ENCODE measurements at regions not wholly inside any gene's neighbourhood (a gene's known extent, or its start where the extent isn't known, plus 50 kb on each side); places are given as distances from the start of the nearest gene placed in this dataset.

GRCh38 chr21:17738176-17738953 lies 80.8 kb downstream of the C21orf91 start:
- peak overlapping the region; percentile 40 for H3K27ac ChIP-seq (ENCODE audit: low read depth, low read length)
- no peaks in the 10 kb centered on the region for H3K27me3 ChIP-seq (ENCODE audit: control insufficient read depth in 3 of 3, insufficient read depth in 3 of 3, low read length in 3 of 3)
- H3K36me3 ChIP-seq (ENCODE audit: control insufficient read depth in 3 of 3, insufficient read depth in 3 of 3, low read length in 3 of 3): no peaks in the 10 kb centered on the region
- H3K9me3 ChIP-seq (ENCODE audit: control insufficient read depth in 3 of 3, low read length in 3 of 3): no peaks in the 10 kb centered on the region
- peaks cover 0 to 4% (median 0%) of the 10 kb centered on the region in 3 donors for H3K4me1 ChIP-seq (ENCODE audit: control insufficient read depth in 3 of 3, insufficient read depth in 3 of 3, low read length in 3 of 3)
- H3K9ac ChIP-seq (ENCODE audit: low read depth in 1 of 3, low read length in 3 of 3): no peak overlapping the region
- H3K4me3 ChIP-seq (ENCODE audit: low read length in 3 of 3): peak overlapping the region in 1 of 3 donors; percentile 9

GRCh38 chr21:17736072-17736471 lies 83.1 kb downstream of the C21orf91 start:
- H3K27me3 ChIP-seq (ENCODE audit: control insufficient read depth in 3 of 3, insufficient read depth in 3 of 3, low read length in 3 of 3): no peaks in the 10 kb centered on the region
- no peaks in the 10 kb centered on the region for H3K9me3 ChIP-seq (ENCODE audit: control insufficient read depth in 3 of 3, low read length in 3 of 3)
- peaks cover 0 to 4% (median 0%) of the 10 kb centered on the region in 3 donors for H3K4me1 ChIP-seq (ENCODE audit: control insufficient read depth in 3 of 3, insufficient read depth in 3 of 3, low read length in 3 of 3)
- H3K36me3 ChIP-seq (ENCODE audit: control insufficient read depth in 3 of 3, insufficient read depth in 3 of 3, low read length in 3 of 3): no peaks in the 10 kb centered on the region
- no peak overlapping the region for H3K9ac ChIP-seq (ENCODE audit: low read depth in 1 of 3, low read length in 3 of 3)
- H3K27ac ChIP-seq (ENCODE audit: low read depth, low read length): no peak overlapping the region
- H3K4me3 ChIP-seq (ENCODE audit: low read length in 3 of 3): no peak overlapping the region

DNA sequence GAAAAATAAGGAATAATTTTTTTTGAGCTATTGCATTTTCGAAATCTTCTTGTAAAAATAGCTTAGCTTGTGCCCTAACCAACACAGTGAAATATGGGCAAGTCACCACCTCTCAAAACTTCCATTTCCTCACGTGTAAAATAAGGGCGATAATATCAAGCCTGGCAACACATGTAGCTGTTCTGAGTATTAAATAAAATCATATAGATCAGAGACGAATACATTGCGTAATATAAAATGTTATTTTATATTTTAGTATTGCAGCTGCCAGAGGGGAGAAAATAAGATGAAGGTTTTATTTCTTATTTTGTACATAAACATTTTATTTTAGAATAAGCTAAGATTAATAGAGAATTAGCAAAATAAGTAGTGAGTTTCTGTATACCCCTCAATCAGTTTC lies 85.9 kb downstream of the C21orf91 start:
- Histone ChIP-seq H3K27ac (ENCODE audit: low read depth, low read length) (no peak overlapping the region), H3K9ac (ENCODE audit: low read depth in 1 of 3, low read length in 3 of 3) (no peak overlapping the region), H3K36me3 (ENCODE audit: control insufficient read depth in 3 of 3, insufficient read depth in 3 of 3, low read length in 3 of 3) (no peaks in the 10 kb centered on the region), H3K4me3 (ENCODE audit: low read length in 3 of 3) (no peak overlapping the region), H3K4me1 (ENCODE audit: control insufficient read depth in 3 of 3, insufficient read depth in 3 of 3, low read length in 3 of 3) (peaks cover 0 to 3% (median 0%) of the 10 kb centered on the region in 3 donors), H3K27me3 (ENCODE audit: control insufficient read depth in 3 of 3, insufficient read depth in 3 of 3, low read length in 3 of 3) (no peaks in the 10 kb centered on the region), H3K9me3 (ENCODE audit: control insufficient read depth in 3 of 3, low read length in 3 of 3) (no peaks in the 10 kb centered on the region)

DNA sequence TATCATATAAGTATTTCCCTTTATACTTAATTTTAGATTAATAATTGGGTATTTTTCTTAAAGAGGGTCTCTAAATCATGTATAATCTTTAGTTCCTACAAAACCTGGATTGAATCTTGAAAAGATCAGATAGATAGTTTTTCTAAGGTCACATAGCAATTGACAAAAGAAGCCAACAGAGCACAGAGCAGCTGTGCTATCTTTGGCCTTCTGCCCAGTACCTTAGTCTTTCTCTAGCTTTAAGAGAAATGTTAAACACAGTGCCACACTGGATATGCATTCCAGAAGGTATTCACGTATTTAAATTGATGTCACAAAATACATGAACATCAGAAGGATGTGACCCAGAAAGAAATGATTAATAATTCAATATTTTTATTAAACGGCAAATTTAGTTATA lies 86.8 kb downstream of the C21orf91 start:
- H3K27ac ChIP-seq (ENCODE audit: low read depth, low read length): no peak overlapping the region
- H3K4me1 ChIP-seq (ENCODE audit: control insufficient read depth in 3 of 3, insufficient read depth in 3 of 3, low read length in 3 of 3): peaks cover 0 to 3% (median 0%) of the 10 kb centered on the region in 3 donors
- no peaks in the 10 kb centered on the region for H3K36me3 ChIP-seq (ENCODE audit: control insufficient read depth in 3 of 3, insufficient read depth in 3 of 3, low read length in 3 of 3)
- no peak overlapping the region for H3K9ac ChIP-seq (ENCODE audit: low read depth in 1 of 3, low read length in 3 of 3)
- H3K4me3 ChIP-seq (ENCODE audit: low read length in 3 of 3): no peak overlapping the region
- H3K27me3 ChIP-seq (ENCODE audit: control insufficient read depth in 3 of 3, insufficient read depth in 3 of 3, low read length in 3 of 3): no peaks in the 10 kb centered on the region
- H3K9me3 ChIP-seq (ENCODE audit: control insufficient read depth in 3 of 3, low read length in 3 of 3): no peaks in the 10 kb centered on the region

GRCh38 chr21:17731554-17731953 lies 87.6 kb downstream of the C21orf91 start:
- Histone ChIP-seq H3K9ac (ENCODE audit: low read depth in 1 of 3, low read length in 3 of 3) (no peak overlapping the region), H3K4me3 (ENCODE audit: low read length in 3 of 3) (no peak overlapping the region), H3K27me3 (ENCODE audit: control insufficient read depth in 3 of 3, insufficient read depth in 3 of 3, low read length in 3 of 3) (no peaks in the 10 kb centered on the region), H3K9me3 (ENCODE audit: control insufficient read depth in 3 of 3, low read length in 3 of 3) (no peaks in the 10 kb centered on the region), H3K4me1 (ENCODE audit: control insufficient read depth in 3 of 3, insufficient read depth in 3 of 3, low read length in 3 of 3) (peaks cover 0 to 3% (median 0%) of the 10 kb centered on the region in 3 donors), H3K27ac (ENCODE audit: low read depth, low read length) (no peak overlapping the region), H3K36me3 (ENCODE audit: control insufficient read depth in 3 of 3, insufficient read depth in 3 of 3, low read length in 3 of 3) (no peaks in the 10 kb centered on the region)

GRCh38 chr21:17730782-17731181 lies 88.4 kb downstream of the C21orf91 start:
- Histone ChIP-seq H3K9ac (ENCODE audit: low read depth in 1 of 3, low read length in 3 of 3) (no peak overlapping the region), H3K27ac (ENCODE audit: low read depth, low read length) (no peak overlapping the region), H3K9me3 (ENCODE audit: control insufficient read depth in 3 of 3, low read length in 3 of 3) (no peaks in the 10 kb centered on the region), H3K36me3 (ENCODE audit: control insufficient read depth in 3 of 3, insufficient read depth in 3 of 3, low read length in 3 of 3) (no peaks in the 10 kb centered on the region), H3K4me3 (ENCODE audit: low read length in 3 of 3) (peak overlapping the region in 1 of 3 donors; percentile 31), H3K27me3 (ENCODE audit: control insufficient read depth in 3 of 3, insufficient read depth in 3 of 3, low read length in 3 of 3) (no peaks in the 10 kb centered on the region), H3K4me1 (ENCODE audit: control insufficient read depth in 3 of 3, insufficient read depth in 3 of 3, low read length in 3 of 3) (peaks cover 0 to 3% (median 0%) of the 10 kb centered on the region in 3 donors)

- Histone ChIP-seq H3K4me1 (ENCODE audit: control insufficient read depth in 3 of 3, insufficient read depth in 3 of 3, low read length in 3 of 3) (peaks cover 0 to 3% (median 0%) of the 10 kb centered on the region in 3 donors), H3K9me3 (ENCODE audit: control insufficient read depth in 3 of 3, low read length in 3 of 3) (no peaks in the 10 kb centered on the region), H3K36me3 (ENCODE audit: control insufficient read depth in 3 of 3, insufficient read depth in 3 of 3, low read length in 3 of 3) (no peaks in the 10 kb centered on the region), H3K9ac (ENCODE audit: low read depth in 1 of 3, low read length in 3 of 3) (no peak overlapping the region), H3K27me3 (ENCODE audit: control insufficient read depth in 3 of 3, insufficient read depth in 3 of 3, low read length in 3 of 3) (no peaks in the 10 kb centered on the region), H3K27ac (ENCODE audit: low read depth, low read length) (no peak overlapping the region), H3K4me3 (ENCODE audit: low read length in 3 of 3) (no peak overlapping the region)
Measured at GRCh38 chr21:17729455-17729854, 89.7 kb downstream of the C21orf91 start.

DNA sequence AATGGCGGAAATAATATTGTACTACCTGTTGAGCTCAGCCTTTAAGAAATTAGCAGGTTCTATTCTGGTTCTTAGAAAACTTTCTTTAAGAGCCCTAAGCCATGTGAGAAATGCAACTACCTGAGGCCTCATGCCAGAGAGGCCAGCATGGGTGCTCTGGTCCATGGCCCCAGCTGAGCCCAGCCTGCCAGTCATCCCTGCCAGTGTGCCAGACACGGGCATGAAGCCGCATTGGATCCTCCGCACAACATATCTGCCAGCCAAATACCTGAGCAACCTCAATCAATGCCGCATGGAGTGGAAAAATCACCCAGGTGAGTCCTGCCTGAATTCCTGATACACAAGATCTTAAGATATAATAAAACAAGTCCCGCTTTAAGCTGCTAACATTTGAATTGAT lies 91.8 kb downstream of the C21orf91 start:
- Histone ChIP-seq H3K4me1 (ENCODE audit: control insufficient read depth in 3 of 3, insufficient read depth in 3 of 3, low read length in 3 of 3) (peaks cover 0 to 3% (median 0%) of the 10 kb centered on the region in 3 donors), H3K4me3 (ENCODE audit: low read length in 3 of 3) (no peak overlapping the region), H3K27me3 (ENCODE audit: control insufficient read depth in 3 of 3, insufficient read depth in 3 of 3, low read length in 3 of 3) (no peaks in the 10 kb centered on the region), H3K9me3 (ENCODE audit: control insufficient read depth in 3 of 3, low read length in 3 of 3) (no peaks in the 10 kb centered on the region), H3K36me3 (ENCODE audit: control insufficient read depth in 3 of 3, insufficient read depth in 3 of 3, low read length in 3 of 3) (no peaks in the 10 kb centered on the region), H3K27ac (ENCODE audit: low read depth, low read length) (no peak overlapping the region), H3K9ac (ENCODE audit: low read depth in 1 of 3, low read length in 3 of 3) (no peak overlapping the region)

DNA sequence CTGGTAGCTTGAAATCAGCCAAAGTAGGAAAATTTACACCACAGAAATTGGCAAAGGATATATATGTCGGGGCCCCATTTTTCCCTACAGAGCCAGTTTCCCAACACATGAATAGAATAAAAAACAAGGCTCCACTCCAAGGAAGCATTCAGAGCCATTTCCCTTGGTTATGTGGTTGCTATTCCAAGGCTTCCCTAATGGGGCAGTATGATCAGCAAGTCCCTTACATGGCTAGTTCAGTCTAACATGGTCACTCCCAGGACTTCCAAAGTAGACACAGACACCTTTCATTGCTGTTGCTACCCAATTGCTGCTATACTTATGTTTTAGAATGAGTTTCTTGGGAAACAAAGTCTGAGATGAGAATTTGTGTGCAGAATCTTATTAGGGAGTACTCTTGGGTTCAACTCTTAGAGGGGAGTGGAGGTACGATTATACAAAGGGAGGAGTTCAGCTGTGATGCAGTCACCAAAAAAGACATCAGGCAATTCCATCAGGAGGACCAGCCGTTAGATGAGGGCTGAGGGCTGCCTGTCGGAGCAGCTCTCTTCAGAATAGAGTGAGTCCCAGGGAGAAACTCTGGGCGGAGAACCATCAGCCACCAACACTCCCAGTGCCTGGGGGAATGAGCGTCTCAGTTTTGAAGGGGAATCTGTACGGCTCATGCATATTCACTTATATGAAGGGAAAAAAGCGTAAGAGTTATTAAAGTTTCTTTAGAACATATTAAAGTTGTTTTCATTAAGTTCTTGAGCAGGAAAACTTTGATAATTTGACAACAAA lies 92.9 kb downstream of the C21orf91 start:
- Histone ChIP-seq H3K9ac (ENCODE audit: low read depth in 1 of 3, low read length in 3 of 3) (no peak overlapping the region), H3K9me3 (ENCODE audit: control insufficient read depth in 3 of 3, low read length in 3 of 3) (no peaks in the 10 kb centered on the region), H3K27ac (ENCODE audit: low read depth, low read length) (no peak overlapping the region), H3K4me1 (ENCODE audit: control insufficient read depth in 3 of 3, insufficient read depth in 3 of 3, low read length in 3 of 3) (peaks cover 0 to 3% (median 0%) of the 10 kb centered on the region in 3 donors), H3K27me3 (ENCODE audit: control insufficient read depth in 3 of 3, insufficient read depth in 3 of 3, low read length in 3 of 3) (no peaks in the 10 kb centered on the region), H3K4me3 (ENCODE audit: low read length in 3 of 3) (no peak overlapping the region), H3K36me3 (ENCODE audit: control insufficient read depth in 3 of 3, insufficient read depth in 3 of 3, low read length in 3 of 3) (no peaks in the 10 kb centered on the region)

GRCh38 chr21:17725339-17725738 lies 93.8 kb downstream of the C21orf91 start:
- Histone ChIP-seq H3K9ac (ENCODE audit: low read depth in 1 of 3, low read length in 3 of 3) (no peak overlapping the region), H3K4me3 (ENCODE audit: low read length in 3 of 3) (no peak overlapping the region), H3K27ac (ENCODE audit: low read depth, low read length) (no peak overlapping the region), H3K27me3 (ENCODE audit: control insufficient read depth in 3 of 3, insufficient read depth in 3 of 3, low read length in 3 of 3) (no peaks in the 10 kb centered on the region), H3K9me3 (ENCODE audit: control insufficient read depth in 3 of 3, low read length in 3 of 3) (no peaks in the 10 kb centered on the region), H3K4me1 (ENCODE audit: control insufficient read depth in 3 of 3, insufficient read depth in 3 of 3, low read length in 3 of 3) (no peaks in the 10 kb centered on the region), H3K36me3 (ENCODE audit: control insufficient read depth in 3 of 3, insufficient read depth in 3 of 3, low read length in 3 of 3) (no peaks in the 10 kb centered on the region)
